ENCODE measurements at regions not wholly inside any gene's neighbourhood (a gene's known extent, or its start where the extent isn't known, plus 50 kb on each side); places are given as distances from the start of the nearest gene placed in this dataset.
"Not testable (repeated sequence)": the region's sequence is repeated elsewhere in the genome, so short reads cannot be mapped to it uniquely, and the experiment has no call there.

GRCh38 chr6:120938876-120939472, 395.3 kb downstream of the TBC1D32 start:
- Histone ChIP-seq H3K27me3 (replicated peaks) (no peaks in the 10 kb centered on the region), H3K4me3 (ENCODE audit: low read depth, low read length) (no peak overlapping the region), H3K36me3 (replicated peaks) (no peaks in the 10 kb centered on the region), H3K27ac (no peak overlapping the region)
- in situ Hi-C loops (cut with HindIII; ENCODE audit: low pct_ligation_motif_present, low sequenced_read_pairs) = no loop called here
- no peak for TF ChIP-seq CTCF (IDR thresholded peaks at IDR 0.05; ENCODE audit: low read depth, low read length, missing control alignments)
- DNase-seq = no peak

GRCh38 chr6:120938164-120938875, 396.0 kb downstream of the TBC1D32 start:
- in situ Hi-C loops (cut with HindIII; ENCODE audit: low pct_ligation_motif_present, low sequenced_read_pairs) = no loop called here
- Histone ChIP-seq H3K27ac (no peak overlapping the region), H3K4me3 (ENCODE audit: low read depth, low read length) (no peak overlapping the region), H3K27me3 (replicated peaks) (no peaks in the 10 kb centered on the region), H3K36me3 (replicated peaks) (no peaks in the 10 kb centered on the region)
- TF ChIP-seq CTCF (IDR thresholded peaks at IDR 0.05; ENCODE audit: low read depth, low read length, missing control alignments) = no peak
- no peak for DNase-seq

GRCh38 chr6:120935908-120936307, 398.4 kb downstream of the TBC1D32 start:
- in situ Hi-C loops (cut with HindIII; ENCODE audit: low pct_ligation_motif_present, low sequenced_read_pairs) = no loop called here
- no peaks in the 10 kb centered on the region for H3K36me3 ChIP-seq (replicated peaks)
- TF ChIP-seq CTCF (IDR thresholded peaks at IDR 0.05; ENCODE audit: low read depth, low read length, missing control alignments) = no peak

GRCh38 chr6:120935016-120935415, 399.3 kb downstream of the TBC1D32 start:
- Histone ChIP-seq H3K27me3 (replicated peaks) (no peaks in the 10 kb centered on the region), H3K4me3 (ENCODE audit: low read depth, low read length) (no peak overlapping the region), H3K27ac (no peak overlapping the region), H3K36me3 (replicated peaks) (no peaks in the 10 kb centered on the region)
- in situ Hi-C loops (cut with HindIII; ENCODE audit: low pct_ligation_motif_present, low sequenced_read_pairs) = no loop called here
- no peak for TF ChIP-seq CTCF (IDR thresholded peaks at IDR 0.05; ENCODE audit: low read depth, low read length, missing control alignments)
- DNase-seq = no peak

More at GRCh38 chr6:120935908-120936307, 398.4 kb downstream of the TBC1D32 start:
- Histone ChIP-seq H3K27ac (no peak overlapping the region), H3K27me3 (replicated peaks) (no peaks in the 10 kb centered on the region), H3K4me3 (ENCODE audit: low read depth, low read length) (no peak overlapping the region)
- no peak for DNase-seq

- in situ Hi-C loops (cut with HindIII; ENCODE audit: low pct_ligation_motif_present, low sequenced_read_pairs); H3K27ac ChIP-seq; DNase-seq; H3K4me3 ChIP-seq (ENCODE audit: low read depth, low read length); H3K27me3 ChIP-seq (replicated peaks); H3K36me3 ChIP-seq (replicated peaks): not testable (repeated sequence)
Observed at GRCh38 chr6:120931520-120932180, 402.6 kb downstream of the TBC1D32 start.

- H3K4me3 ChIP-seq (ENCODE audit: low read depth, low read length); DNase-seq; in situ Hi-C loops (cut with HindIII; ENCODE audit: low pct_ligation_motif_present, low sequenced_read_pairs): not testable (repeated sequence)
Observed at GRCh38 chr6:120930500-120930899, 403.8 kb downstream of the TBC1D32 start.

More at GRCh38 chr6:120930500-120930899, 403.8 kb downstream of the TBC1D32 start:
- H3K36me3 ChIP-seq (replicated peaks); H3K27me3 ChIP-seq (replicated peaks); H3K27ac ChIP-seq: not testable (repeated sequence)

Measured in brain microvascular endothelial cell (primary cell).